HG03280 (cell line): ENCODE measurements at regions not wholly inside any gene's neighbourhood (a gene's known extent, or its start where the extent isn't known, plus 50 kb on each side); places are given as distances from the start of the nearest gene placed in this dataset.
"Not testable (repeated sequence)": the region's sequence is repeated elsewhere in the genome, so short reads cannot be mapped to it uniquely, and the experiment has no call there.

ENCODE experiments used
- ATAC-seq: cut with Tn5 transposase; IDR thresholded peaks from one replicate; pipeline ENCODE4 v1.9.1; 2021; ENCODE audit warnings: mild to moderate bottlenecking, moderate library complexity; ENCODE audit not compliant: unreplicated experiment

GRCh38 chr12:46578190-46578982 is 205.8 kb upstream of the SLC38A2 start:
- ATAC-seq = no peak

GRCh38 chr12:46577063-46577776 is 204.6 kb upstream of the SLC38A2 start:
- no peak for ATAC-seq

GRCh38 chr12:46574847-46575246 is 202.3 kb upstream of the SLC38A2 start:
- ATAC-seq = no peak

- ATAC-seq = no peak
These were observed 200.7 kb upstream of the SLC38A2 start for GRCh38 chr12:46573347-46573658.

- ATAC-seq = no peak
These were observed 200.2 kb upstream of the SLC38A2 start for GRCh38 chr12:46572644-46573346.

GRCh38 chr12:46571608-46572007 is 199.0 kb upstream of the SLC38A2 start:
- ATAC-seq = no peak

GRCh38 chr12:46569826-46570439 is 197.4 kb upstream of the SLC38A2 start:
- no peak for ATAC-seq

GRCh38 chr12:46567667-46568066 is 195.1 kb upstream of the SLC38A2 start:
- ATAC-seq = no peak

- no peak for ATAC-seq
These were observed 190.2 kb upstream of the SLC38A2 start for GRCh38 chr12:46562625-46563225.

- ATAC-seq = not testable (repeated sequence)
These were observed 189.4 kb upstream of the SLC38A2 start for GRCh38 chr12:46561769-46562624.

- ATAC-seq = no peak
These were observed 188.3 kb upstream of the SLC38A2 start for GRCh38 chr12:46560874-46561273.

- ATAC-seq = no peak
These were observed 187.5 kb upstream of the SLC38A2 start for GRCh38 chr12:46560089-46560488.

GRCh38 chr12:46559311-46559710 is 186.7 kb upstream of the SLC38A2 start:
- no peak for ATAC-seq

GRCh38 chr12:46558677-46559076 is 186.1 kb upstream of the SLC38A2 start:
- no peak for ATAC-seq

- ATAC-seq = no peak
These were observed 185.2 kb upstream of the SLC38A2 start for GRCh38 chr12:46557539-46558373.

GRCh38 chr12:46556819-46557524 is 184.4 kb upstream of the SLC38A2 start:
- ATAC-seq = no peak

- ATAC-seq = no peak
These were observed 183.6 kb upstream of the SLC38A2 start for GRCh38 chr12:46556105-46556559.

- ATAC-seq = no peak
These were observed 182.9 kb upstream of the SLC38A2 start for GRCh38 chr12:46555406-46555852.
